Hepatocyte (in vitro differentiated cells): ENCODE measurements at regions not wholly inside any gene's neighbourhood (a gene's known extent, or its start where the extent isn't known, plus 50 kb on each side); places are given as distances from the start of the nearest gene placed in this dataset.

Experiments
- EZH2 ChIP-seq: fragments of 200-600 bp; sonication (generic); IDR thresholded peaks from 2 replicates; pipeline ENCODE4 v1.6.1; 2016; ENCODE audit warnings: antibody characterized with exemption, mild to moderate bottlenecking, borderline replicate concordance
- EZH2phosphoT487 ChIP-seq: fragments of 200-600 bp; sonication (generic); IDR thresholded peaks from one replicate; pipeline ENCODE4 v1.6.1; 2018; ENCODE audit warnings: antibody characterized with exemption, mild to moderate bottlenecking, low read depth, moderate library complexity; ENCODE audit not compliant: unreplicated experiment, severe bottlenecking
- TF ChIP-seq, protein P1 (sequence below): fragments of 200-600 bp; sonication (generic); IDR thresholded peaks from 2 replicates; pipeline ENCODE4 v1.5.1; 2016; ENCODE audit warnings: antibody characterized with exemption, mild to moderate bottlenecking; ENCODE audit not compliant: poor library complexity

DNA sequence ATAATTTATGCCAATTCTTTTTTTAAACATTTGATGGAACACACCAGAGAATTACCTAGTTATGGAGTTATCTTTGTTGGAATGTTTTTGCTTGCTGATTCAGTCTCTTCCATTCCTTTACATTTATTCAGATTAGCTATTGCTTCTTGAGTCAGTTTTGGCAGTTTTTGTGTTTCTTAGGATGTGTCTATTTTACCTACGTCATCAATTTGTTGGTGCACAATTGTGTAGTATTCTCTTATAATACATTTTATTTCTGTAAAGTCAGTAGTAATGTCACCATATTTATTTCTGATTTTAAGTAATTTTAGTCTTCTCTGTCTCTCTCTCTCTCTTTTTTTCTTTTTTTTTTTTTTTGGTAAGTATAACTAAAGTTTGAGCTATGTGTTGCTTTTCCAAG, 929.5 kb upstream of the RAG2 start:
- TF ChIP-seq, protein P1, sequence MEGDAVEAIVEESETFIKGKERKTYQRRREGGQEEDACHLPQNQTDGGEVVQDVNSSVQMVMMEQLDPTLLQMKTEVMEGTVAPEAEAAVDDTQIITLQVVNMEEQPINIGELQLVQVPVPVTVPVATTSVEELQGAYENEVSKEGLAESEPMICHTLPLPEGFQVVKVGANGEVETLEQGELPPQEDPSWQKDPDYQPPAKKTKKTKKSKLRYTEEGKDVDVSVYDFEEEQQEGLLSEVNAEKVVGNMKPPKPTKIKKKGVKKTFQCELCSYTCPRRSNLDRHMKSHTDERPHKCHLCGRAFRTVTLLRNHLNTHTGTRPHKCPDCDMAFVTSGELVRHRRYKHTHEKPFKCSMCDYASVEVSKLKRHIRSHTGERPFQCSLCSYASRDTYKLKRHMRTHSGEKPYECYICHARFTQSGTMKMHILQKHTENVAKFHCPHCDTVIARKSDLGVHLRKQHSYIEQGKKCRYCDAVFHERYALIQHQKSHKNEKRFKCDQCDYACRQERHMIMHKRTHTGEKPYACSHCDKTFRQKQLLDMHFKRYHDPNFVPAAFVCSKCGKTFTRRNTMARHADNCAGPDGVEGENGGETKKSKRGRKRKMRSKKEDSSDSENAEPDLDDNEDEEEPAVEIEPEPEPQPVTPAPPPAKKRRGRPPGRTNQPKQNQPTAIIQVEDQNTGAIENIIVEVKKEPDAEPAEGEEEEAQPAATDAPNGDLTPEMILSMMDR, result no peak
- TF ChIP-seq EZH2phosphoT487 (no peak), EZH2 (no peak)
